Sciatic nerve (tissue), 2 donors: ENCODE measurements at regions not wholly inside any gene's neighbourhood (a gene's known extent, or its start where the extent isn't known, plus 50 kb on each side); places are given as distances from the start of the nearest gene placed in this dataset.

Experiments used
- ATAC-seq: fragments of 200-7000 bp; cut with Tn5 transposase; one replicate; pipeline ENCODE4 v1.9.1; 2020; ENCODE audit warnings: mild to moderate bottlenecking, moderate library complexity
- DNase-seq: peaks from one replicate; pipeline ENCODE4 v3.0.0-alpha.2; 2020; ENCODE audit warnings: low spot score
- intact Hi-C: fragments of 100-400 bp; cut with DNase I; formaldehyde crosslinking; loops from one replicate; pipeline ENCODE4 v1.14.2; 2022
- donor health status: DM: no; HTN: no; CAD: no.
- donor health status: DM: no; HTN: no; CAD: no.

- intact Hi-C loops: no loop called here
- ATAC-seq (no peak), DNase-seq (no peak)
These were observed 140.7 kb downstream of the NOL4 start for GRCh38 chr18:34083910-34084535.

DNA sequence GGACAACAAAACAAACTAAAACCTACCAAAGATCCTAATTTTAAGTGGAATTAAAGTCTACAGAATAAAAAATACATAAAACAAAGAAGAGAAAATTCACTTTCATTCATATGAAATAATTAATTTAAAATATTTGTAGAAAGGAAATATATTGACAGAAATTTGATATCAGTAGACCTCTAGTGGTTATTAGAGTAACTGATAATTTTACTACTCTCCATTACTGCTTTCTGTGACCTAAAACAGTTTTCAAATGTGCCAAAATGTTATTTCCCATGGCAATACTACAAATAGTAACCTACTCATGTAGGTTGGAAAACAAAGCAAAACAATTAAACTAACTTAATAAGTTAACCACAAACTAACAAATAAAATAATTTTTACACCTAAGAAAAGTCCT is 147.1 kb downstream of the NOL4 start:
- DNase-seq: no peak
- intact Hi-C loops: no loop called here
- no peak for ATAC-seq

- ATAC-seq (no peak), DNase-seq (no peak)
- intact Hi-C loops: no loop called here
These were observed 148.5 kb downstream of the NOL4 start for GRCh38 chr18:34075963-34076860.

GRCh38 chr18:34061226-34061625 is 163.5 kb downstream of the NOL4 start:
- intact Hi-C loops: no loop called here
- DNase-seq (no peak), ATAC-seq (no peak)

DNA sequence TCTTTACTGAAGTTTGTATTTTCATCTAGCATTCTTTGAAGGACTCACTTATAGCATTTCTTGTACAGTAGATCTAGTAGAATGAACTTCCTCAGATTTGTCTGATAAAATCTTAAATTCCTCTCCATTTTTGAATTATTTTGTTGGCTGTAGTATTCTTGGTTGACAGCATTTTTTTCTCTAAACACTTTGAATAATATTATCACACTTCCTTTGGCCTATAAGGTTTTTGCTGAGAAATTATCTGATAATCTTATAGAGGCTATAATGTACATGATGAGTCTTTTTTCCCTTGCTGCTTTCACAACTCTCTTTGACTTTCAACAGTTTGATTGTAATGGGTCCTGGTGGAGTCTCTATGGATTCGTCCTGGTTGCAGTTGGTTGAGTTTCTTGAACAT is 169.5 kb downstream of the NOL4 start:
- ATAC-seq (no peak), DNase-seq (no peak)
- intact Hi-C loops: no loop called here

DNA sequence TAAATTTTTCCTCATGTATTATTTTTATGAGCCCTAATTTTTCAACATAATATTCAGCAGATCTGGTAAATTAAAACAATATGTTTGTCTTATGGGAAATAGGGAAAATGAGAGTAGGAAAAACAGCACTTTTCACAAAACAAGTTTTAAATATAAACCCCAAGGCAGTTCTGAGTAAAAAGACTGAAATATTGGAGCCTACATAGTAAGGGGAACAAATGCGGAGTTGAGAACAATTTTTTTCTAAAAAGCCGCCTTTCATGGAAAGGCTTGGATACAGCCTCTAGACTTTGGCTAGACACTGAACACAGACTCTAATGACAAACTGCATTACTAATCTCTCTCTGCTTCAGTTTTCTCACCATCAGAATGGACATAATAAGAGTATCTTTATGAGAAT is 174.1 kb downstream of the NOL4 start:
- no peak for ATAC-seq
- intact Hi-C loops: no loop called here
- DNase-seq: no peak

DNA sequence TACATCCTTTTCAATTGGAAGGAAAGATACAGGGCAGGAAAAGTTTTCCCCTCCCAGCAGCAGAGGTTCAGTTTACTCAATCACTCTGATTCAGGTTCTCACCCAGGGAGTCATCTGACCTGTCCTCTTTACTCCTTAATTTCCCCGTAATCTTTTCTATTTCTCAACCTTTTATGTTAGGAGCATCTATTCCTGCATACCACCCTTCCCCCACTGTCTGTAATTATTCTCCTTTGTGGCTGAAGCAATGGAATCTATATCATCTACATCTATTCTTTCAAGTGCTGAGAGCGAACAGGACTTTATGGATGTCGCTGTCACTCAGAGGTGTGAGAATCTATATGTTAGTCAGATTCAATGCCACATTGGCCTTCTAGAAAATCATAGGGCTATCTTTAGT is 175.2 kb downstream of the NOL4 start:
- no peak for ATAC-seq
- intact Hi-C loops: no loop called here
- no peak for DNase-seq

GRCh38 chr18:34048423-34048822 is 176.3 kb downstream of the NOL4 start:
- no peak for ATAC-seq
- DNase-seq: no peak
- intact Hi-C loops: no loop called here

DNA sequence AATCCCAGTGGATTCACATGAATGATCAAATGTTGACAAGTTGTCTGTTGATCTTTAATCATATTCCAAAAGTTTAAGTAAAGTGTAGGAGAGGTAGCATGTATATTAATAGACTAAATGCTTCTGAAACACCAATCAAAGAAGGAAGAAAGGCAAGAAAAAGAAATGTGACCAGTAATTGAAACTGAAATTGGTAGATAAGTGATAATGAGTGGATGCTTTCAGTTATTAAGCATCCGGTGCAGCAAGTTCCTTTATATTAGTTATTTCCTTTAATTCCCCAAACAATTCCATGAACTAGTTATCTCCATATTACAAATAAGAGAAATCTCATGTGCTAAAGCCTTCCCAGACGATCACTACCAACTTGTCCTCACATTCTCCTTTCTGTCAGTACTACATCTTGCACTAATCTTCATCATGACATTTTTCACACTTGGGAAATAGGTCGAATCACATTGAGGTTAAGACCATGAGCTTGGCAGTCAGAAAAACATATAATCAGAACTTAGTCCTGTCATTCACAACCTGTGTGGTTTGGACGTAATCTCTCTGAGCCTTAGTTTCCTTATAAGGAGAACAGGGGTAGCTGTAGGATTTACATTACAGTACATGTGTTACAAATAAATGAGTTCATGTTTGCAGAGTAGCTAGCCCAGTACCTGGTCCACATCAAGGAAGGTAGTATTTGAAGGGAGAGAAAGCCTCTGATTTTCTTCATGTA is 182.1 kb downstream of the NOL4 start:
- ATAC-seq: no peak
- DNase-seq: no peak
- intact Hi-C loops: no loop called here

DNA sequence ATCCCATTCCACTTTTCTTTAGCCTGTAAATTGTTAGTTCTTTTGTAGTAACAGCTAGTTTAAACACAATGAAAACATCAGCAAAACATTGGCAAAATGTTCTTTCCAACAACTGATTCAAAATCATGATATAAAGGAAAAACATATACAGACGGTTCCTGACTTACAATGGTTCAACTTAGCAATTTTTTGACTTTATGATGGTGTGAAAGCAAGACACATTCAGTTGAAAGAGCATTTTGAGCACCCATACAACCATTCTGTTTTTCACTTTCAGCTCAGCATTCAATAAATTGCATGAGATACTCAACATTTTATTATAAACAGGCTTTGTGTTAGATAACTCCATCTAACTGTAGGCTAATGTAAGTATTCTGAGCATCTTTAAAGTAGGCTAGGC is 185.1 kb downstream of the NOL4 start:
- DNase-seq (no peak), ATAC-seq (no peak)
- intact Hi-C loops: no loop called here

DNA sequence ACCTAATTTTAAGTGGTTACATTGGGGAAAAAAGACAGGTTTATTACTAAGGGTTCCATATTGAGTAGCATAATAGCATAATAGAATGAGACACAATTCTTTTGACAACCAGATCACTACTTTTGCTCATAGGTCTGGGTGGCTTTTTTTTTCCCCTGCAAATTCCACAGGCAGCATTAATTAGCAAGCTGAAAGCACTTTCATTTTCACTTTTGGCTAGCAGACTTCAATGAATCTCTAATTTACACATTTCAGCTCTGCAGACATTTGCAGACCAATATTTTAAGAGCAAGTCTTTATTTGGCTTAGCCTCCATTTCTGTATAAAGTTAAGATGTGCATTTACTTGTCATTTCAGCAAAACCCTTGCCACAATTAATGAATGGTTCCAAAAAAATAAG is 185.5 kb downstream of the NOL4 start:
- no peak for DNase-seq
- intact Hi-C loops: no loop called here
- no peak for ATAC-seq

- ATAC-seq (no peak), DNase-seq (no peak)
- intact Hi-C loops: no loop called here
These were observed 186.6 kb downstream of the NOL4 start for GRCh38 chr18:34038086-34038485.

DNA sequence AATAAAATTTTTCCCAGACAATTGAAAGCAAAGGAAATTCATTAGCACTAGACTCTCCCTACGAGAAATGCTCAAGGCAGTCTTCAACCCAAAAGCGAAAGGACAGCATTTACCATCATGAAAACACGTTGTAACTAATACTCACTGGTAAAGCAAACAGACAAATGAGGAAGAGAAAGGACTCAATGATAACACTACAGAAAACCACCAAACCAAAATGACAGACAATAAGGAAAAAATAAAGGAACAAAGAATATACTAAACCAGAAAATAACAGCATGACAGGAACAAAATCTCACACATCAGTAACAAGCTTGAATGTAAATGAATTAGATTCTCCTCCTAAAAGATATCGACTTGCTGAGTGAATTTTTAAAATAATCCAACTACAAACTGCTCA is 190.7 kb downstream of the NOL4 start:
- intact Hi-C loops: no loop called here
- no peak for DNase-seq
- no peak for ATAC-seq

- ATAC-seq: no peak
- DNase-seq: no peak
- intact Hi-C loops: no loop called here
These were observed 192.9 kb downstream of the NOL4 start for GRCh38 chr18:34031810-34032209.

DNA sequence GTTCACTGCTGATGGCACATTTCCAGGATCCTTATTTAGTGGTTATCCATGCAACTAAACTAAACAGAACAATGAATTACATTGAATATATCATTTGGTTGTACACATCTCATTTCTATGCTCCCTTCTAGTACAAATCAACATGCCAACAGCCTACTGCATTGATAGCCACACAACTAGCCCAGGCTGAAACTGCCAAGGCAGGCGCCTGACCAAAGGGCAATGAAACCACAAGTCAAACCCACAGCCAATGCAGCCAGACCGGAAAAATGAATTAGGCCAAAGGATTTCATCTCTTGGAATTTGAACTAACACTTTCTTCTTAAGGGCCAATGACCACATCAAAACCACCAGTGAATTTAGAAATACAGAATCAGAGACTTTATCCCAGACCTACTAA is 196.4 kb downstream of the NOL4 start:
- DNase-seq: no peak
- intact Hi-C loops: no loop called here
- ATAC-seq: no peak

- DNase-seq (no peak), ATAC-seq (no peak)
- intact Hi-C loops: no loop called here
These were observed 199.4 kb downstream of the NOL4 start for GRCh38 chr18:34025191-34025801.

- intact Hi-C loops: no loop called here
- ATAC-seq (no peak), DNase-seq (no peak)
These were observed 201.2 kb downstream of the NOL4 start for GRCh38 chr18:34023471-34023870.

GRCh38 chr18:34018336-34018735 is 206.4 kb downstream of the NOL4 start:
- intact Hi-C loops: no loop called here
- no peak for DNase-seq
- ATAC-seq: no peak

- DNase-seq: no peak
- no peak for ATAC-seq
- intact Hi-C loops: no loop called here
These were observed 221.0 kb downstream of the NOL4 start for GRCh38 chr18:34003687-34004086.

DNA sequence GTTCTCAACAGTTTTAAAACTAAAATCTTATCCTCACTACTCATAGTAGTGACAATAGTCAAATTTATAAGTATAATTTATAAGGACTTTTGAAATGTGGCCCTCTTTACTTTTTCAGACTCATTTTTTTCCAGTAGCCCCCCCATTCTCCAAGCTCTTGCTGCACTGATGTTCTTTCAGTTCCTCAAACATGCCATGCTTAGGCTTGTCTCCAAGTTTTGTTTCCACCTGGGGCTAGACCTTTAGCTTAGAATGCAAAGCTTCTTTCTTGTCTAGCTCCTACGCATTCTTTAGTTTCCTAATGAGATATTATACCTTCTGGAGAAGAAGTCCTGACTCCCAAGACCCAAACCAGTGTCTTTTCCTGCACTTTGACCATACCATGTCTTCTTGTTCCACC is 222.6 kb downstream of the NOL4 start:
- intact Hi-C loops: no loop called here
- DNase-seq: no peak

More for the DNA sequence above, 222.6 kb downstream of the NOL4 start:
- no peak for ATAC-seq
